ENCODE measurements at regions not wholly inside any gene's neighbourhood (a gene's known extent, or its start where the extent isn't known, plus 50 kb on each side); places are given as distances from the start of the nearest gene placed in this dataset.

DNA sequence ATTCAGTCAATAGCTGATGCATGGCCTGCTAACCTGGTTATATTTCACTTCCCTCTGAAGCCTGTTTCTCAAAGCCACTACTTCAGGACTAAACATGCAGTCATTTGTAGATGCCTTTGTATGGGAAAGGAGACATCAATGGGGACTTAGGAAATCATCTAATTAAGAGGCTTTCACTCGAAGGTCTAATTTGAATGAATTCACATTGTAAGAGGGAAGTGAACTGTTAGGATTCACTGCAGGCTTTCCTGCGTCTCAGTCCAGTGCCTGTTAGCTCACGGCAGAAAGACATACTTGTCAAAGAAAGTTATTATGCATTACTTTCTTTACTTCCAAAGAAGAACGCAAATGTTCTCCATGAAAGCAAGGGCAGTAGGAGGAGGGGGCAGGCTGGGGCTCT lies 50.6 kb upstream of the CDK20 start:
- no peaks in the 10 kb centered on the region for H3K27me3 Mint-ChIP-seq
- no peak overlapping the region for H3K4me3 Mint-ChIP-seq
- ATAC-seq (no peak), DNase-seq (no peak)
- no peaks in the 10 kb centered on the region for H3K4me1 Mint-ChIP-seq
- H3K9me3 Mint-ChIP-seq (ENCODE audit: low read depth), result no peaks in the 10 kb centered on the region
- no peaks in the 10 kb centered on the region for H3K36me3 Mint-ChIP-seq
- H3K27ac Mint-ChIP-seq, result no peak overlapping the region
- CTCF ChIA-PET, result no interaction called here

Data from activated CD8-positive, alpha-beta memory T cell treated with anti-CD3 and anti-CD28 coated beads, Interleukin-2, amount 10 ng/mL, durations not matched to agents 7 days and 5 days (primary cell).